K562 (cell line): ENCODE measurements at regions not wholly inside any gene's neighbourhood (a gene's known extent, or its start where the extent isn't known, plus 50 kb on each side); places are given as distances from the start of the nearest gene placed in this dataset.

Experiments
- STAT5B ChIP-seq: fragments of 250-450 bp; sonication (Bioruptor Pico); IDR thresholded peaks from 2 replicates; pipeline ENCODE4 v1.8.0; 2021; ENCODE audit warnings: mild to moderate bottlenecking, inconsistent platforms
- TF ChIP-seq, protein P1 (sequence below), 3 experiments: fragments of 200-800 bp in 1 of 3; fragments of 250-450 bp in 1 of 3; fragments of 450-650 bp in 1 of 3; sonication (Bioruptor Pico) in 1 of 3; sonication (Bioruptor generic) in 1 of 3; formaldehyde crosslinking in 1 of 3; IDR thresholded peaks; 2 replicates each; pipeline versions ENCODE4 v1.6.1 to v1.8.0; 2016 to 2022; ENCODE audit warnings: mild to moderate bottlenecking in 2 of 3, missing genetic modification characterization in 2 of 3, missing compliant biosample characterization in 1 of 3, moderate library complexity in 1 of 3
- TF ChIP-seq, protein P2 (sequence below): fragments of 250-450 bp; sonication (Bioruptor Pico); IDR thresholded peaks from 2 replicates; pipeline ENCODE4 v1.5.0; 2022; ENCODE audit warnings: mild to moderate bottlenecking

DNA sequence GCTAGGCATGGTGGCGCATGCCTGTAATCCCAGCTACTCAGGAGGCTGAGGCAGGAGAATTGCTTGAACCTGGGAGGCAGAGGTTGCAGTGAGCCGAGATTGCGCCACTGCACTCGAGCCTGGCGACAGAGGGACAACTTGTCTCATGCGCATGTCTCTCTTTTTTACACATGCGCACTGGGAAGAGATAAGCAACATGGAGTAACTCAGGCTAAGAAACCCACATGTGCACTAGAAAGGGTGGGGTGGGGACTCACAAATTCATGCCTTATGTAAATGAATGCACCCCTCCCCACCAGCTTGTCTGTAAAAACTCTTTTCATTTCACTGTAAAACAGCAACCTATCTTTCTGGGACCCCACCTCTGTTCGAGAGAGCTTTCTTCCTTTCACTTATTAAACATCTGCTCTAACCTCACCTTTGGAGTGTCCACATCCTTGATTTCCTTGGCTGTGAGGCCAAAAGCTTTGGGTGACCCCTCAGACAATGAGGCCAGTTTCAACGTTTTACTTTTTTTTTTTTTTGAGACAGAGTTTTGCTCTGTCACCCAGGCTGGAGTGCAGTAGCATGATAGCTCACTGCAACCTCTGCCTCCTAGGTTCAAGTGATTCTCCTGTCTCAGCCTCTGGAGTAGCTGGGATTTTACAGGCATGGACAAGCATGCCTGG, 91.6 kb upstream of the RMP24 start:
- TF ChIP-seq, protein P1, sequence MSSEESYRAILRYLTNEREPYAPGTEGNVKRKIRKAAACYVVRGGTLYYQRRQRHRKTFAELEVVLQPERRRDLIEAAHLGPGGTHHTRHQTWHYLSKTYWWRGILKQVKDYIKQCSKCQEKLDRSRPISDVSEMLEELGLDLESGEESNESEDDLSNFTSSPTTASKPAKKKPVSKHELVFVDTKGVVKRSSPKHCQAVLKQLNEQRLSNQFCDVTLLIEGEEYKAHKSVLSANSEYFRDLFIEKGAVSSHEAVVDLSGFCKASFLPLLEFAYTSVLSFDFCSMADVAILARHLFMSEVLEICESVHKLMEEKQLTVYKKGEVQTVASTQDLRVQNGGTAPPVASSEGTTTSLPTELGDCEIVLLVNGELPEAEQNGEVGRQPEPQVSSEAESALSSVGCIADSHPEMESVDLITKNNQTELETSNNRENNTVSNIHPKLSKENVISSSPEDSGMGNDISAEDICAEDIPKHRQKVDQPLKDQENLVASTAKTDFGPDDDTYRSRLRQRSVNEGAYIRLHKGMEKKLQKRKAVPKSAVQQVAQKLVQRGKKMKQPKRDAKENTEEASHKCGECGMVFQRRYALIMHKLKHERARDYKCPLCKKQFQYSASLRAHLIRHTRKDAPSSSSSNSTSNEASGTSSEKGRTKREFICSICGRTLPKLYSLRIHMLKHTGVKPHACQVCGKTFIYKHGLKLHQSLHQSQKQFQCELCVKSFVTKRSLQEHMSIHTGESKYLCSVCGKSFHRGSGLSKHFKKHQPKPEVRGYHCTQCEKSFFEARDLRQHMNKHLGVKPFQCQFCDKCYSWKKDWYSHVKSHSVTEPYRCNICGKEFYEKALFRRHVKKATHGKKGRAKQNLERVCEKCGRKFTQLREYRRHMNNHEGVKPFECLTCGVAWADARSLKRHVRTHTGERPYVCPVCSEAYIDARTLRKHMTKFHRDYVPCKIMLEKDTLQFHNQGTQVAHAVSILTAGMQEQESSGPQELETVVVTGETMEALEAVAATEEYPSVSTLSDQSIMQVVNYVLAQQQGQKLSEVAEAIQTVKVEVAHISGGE (CRISPR knock-in tag; IDR thresholded peaks at IDR 0.05): 0 out of 6 replicates have a peak, but pooled peaks of 1 of the 3 experiments have one; percentile 20
- TF ChIP-seq, protein P2, sequence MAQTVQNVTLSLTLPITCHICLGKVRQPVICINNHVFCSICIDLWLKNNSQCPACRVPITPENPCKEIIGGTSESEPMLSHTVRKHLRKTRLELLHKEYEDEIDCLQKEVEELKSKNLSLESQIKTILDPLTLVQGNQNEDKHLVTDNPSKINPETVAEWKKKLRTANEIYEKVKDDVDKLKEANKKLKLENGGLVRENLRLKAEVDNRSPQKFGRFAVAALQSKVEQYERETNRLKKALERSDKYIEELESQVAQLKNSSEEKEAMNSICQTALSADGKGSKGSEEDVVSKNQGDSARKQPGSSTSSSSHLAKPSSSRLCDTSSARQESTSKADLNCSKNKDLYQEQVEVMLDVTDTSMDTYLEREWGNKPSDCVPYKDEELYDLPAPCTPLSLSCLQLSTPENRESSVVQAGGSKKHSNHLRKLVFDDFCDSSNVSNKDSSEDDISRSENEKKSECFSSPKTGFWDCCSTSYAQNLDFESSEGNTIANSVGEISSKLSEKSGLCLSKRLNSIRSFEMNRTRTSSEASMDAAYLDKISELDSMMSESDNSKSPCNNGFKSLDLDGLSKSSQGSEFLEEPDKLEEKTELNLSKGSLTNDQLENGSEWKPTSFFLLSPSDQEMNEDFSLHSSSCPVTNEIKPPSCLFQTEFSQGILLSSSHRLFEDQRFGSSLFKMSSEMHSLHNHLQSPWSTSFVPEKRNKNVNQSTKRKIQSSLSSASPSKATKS (CRISPR knock-in tag): no peak
- TF ChIP-seq STAT5B (CRISPR knock-in tag): no peak
